GM23338 (cell line): ENCODE measurements at regions not wholly inside any gene's neighbourhood (a gene's known extent, or its start where the extent isn't known, plus 50 kb on each side); places are given as distances from the start of the nearest gene placed in this dataset.

Experiments used
- ATAC-seq: fragments of 200-7000 bp; cut with Tn5 transposase; 3 replicates; pipeline ENCODE4 v1.9.1; 2020
- DNase-seq: peaks from one replicate; pipeline ENCODE4 v3.0.0-alpha.2; 2015; ENCODE audit warnings: low spot score
- H2AFZ ChIP-seq: fragments of 200-600 bp; sonication (generic); 2 replicates; pipeline ENCODE4 v1.8.0; 2016; ENCODE audit warnings: antibody characterized with exemption, mild to moderate bottlenecking, moderate library complexity
- H3F3A ChIP-seq: fragments of 200-600 bp; sonication (generic); replicated peaks from 2 replicates; pipeline ENCODE4 v1.8.0; 2017; ENCODE audit warnings: antibody characterized with exemption, mixed run types, low read depth
- H3K27ac ChIP-seq: fragments of 200-600 bp; sonication (generic); 2 replicates; pipeline ENCODE4 v1.6.1; 2016; ENCODE audit warnings: low read depth
- H3K27me3 ChIP-seq: fragments of 200-600 bp; sonication (generic); 2 replicates; pipeline ENCODE4 v1.8.0; 2016; ENCODE audit warnings: mild to moderate bottlenecking, mixed run types, moderate library complexity; ENCODE audit not compliant: insufficient read depth
- H3K36me3 ChIP-seq: fragments of 200-600 bp; sonication (generic); 2 replicates; pipeline ENCODE4 v1.8.0; 2016; ENCODE audit warnings: mild to moderate bottlenecking; ENCODE audit not compliant: insufficient read depth
- H3K4me1 ChIP-seq: fragments of 200-600 bp; sonication (generic); 2 replicates; pipeline ENCODE4 v1.8.0; 2016; ENCODE audit warnings: mild to moderate bottlenecking, moderate library complexity; ENCODE audit not compliant: insufficient read depth
- H3K4me2 ChIP-seq: fragments of 200-600 bp; sonication (generic); 2 replicates; pipeline ENCODE4 v1.7.1; 2017; ENCODE audit warnings: mixed run types
- H3K4me3 ChIP-seq: fragments of 200-600 bp; sonication (generic); 2 replicates; pipeline ENCODE4 v1.6.1; 2016; ENCODE audit warnings: mixed run types
- H3K79me2 ChIP-seq: fragments of 200-600 bp; sonication (generic); replicated peaks from 2 replicates; pipeline ENCODE4 v1.8.0; 2017; ENCODE audit warnings: mild to moderate bottlenecking; ENCODE audit not compliant: insufficient read depth
- H3K9me2 ChIP-seq: fragments of 200-600 bp; sonication (generic); 2 replicates; pipeline ENCODE4 v1.8.0; 2017; ENCODE audit not compliant: insufficient read depth
- H4K20me1 ChIP-seq: fragments of 200-600 bp; sonication (generic); replicated peaks from 2 replicates; pipeline ENCODE4 v1.8.0; 2017; ENCODE audit warnings: mild to moderate bottlenecking; ENCODE audit not compliant: insufficient read depth
- H3K27ac Mint-ChIP-seq: 2 replicates; pipeline ENCODE4 v1.8.0; 2020; ENCODE audit warnings: inconsistent platforms, mild to moderate bottlenecking, moderate library complexity, mixed read lengths
- H3K27me3 Mint-ChIP-seq: 3 replicates; pipeline ENCODE4 v1.8.0; 2022; ENCODE audit warnings: low read depth, mild to moderate bottlenecking, moderate library complexity, mixed read lengths, inconsistent platforms; ENCODE audit not compliant: insufficient read depth, poor library complexity
- H3K36me3 Mint-ChIP-seq: 3 replicates; pipeline ENCODE4 v1.8.0; 2021; ENCODE audit warnings: low read depth, mild to moderate bottlenecking, inconsistent platforms, moderate library complexity, mixed read lengths
- H3K4me1 Mint-ChIP-seq: 3 replicates; pipeline ENCODE4 v1.8.0; 2020; ENCODE audit warnings: mild to moderate bottlenecking, inconsistent platforms, mixed read lengths
- H3K4me3 Mint-ChIP-seq: 3 replicates; pipeline ENCODE4 v1.8.0; 2021; ENCODE audit warnings: moderate library complexity, mild to moderate bottlenecking, inconsistent platforms, mixed read lengths
- H3K9me3 Mint-ChIP-seq: 3 replicates; pipeline ENCODE4 v1.8.0; 2020; ENCODE audit warnings: moderate library complexity, mild to moderate bottlenecking, inconsistent platforms, mixed read lengths
- CREB1 ChIP-seq: fragments of 250-450 bp; sonication (Bioruptor Pico); IDR thresholded peaks from 2 replicates; pipeline ENCODE4 v1.5.0; 2020; ENCODE audit warnings: low read depth, mild to moderate bottlenecking, moderate library complexity
- CTCF ChIP-seq, 2 experiments: fragments of 200-600 bp in 1 of 2; sonication (generic) in 1 of 2; conservative IDR thresholded peaks; 2 replicates each; pipeline versions ENCODE4 v1.5.1 to v1.6.1; 2016 to 2017; ENCODE audit warnings: antibody characterized with exemption in 2 of 2, low read depth in 2 of 2, mild to moderate bottlenecking in 2 of 2, moderate library complexity in 1 of 2
- EZH2 ChIP-seq: fragments of 200-600 bp; sonication (generic); IDR thresholded peaks from one replicate; pipeline ENCODE4 v1.8.0; 2017; ENCODE audit warnings: antibody characterized with exemption, mild to moderate bottlenecking, low read depth; ENCODE audit not compliant: unreplicated experiment
- EZH2phosphoT487 ChIP-seq: fragments of 200-600 bp; sonication (generic); IDR thresholded peaks from one replicate; pipeline ENCODE4 v1.8.1; 2018; ENCODE audit warnings: antibody characterized with exemption; ENCODE audit not compliant: unreplicated experiment
- JUNB ChIP-seq: IDR thresholded peaks from one replicate; pipeline ENCODE4 v1.6.1; 2016; ENCODE audit warnings: antibody characterized with exemption; ENCODE audit not compliant: unreplicated experiment
- NANOG ChIP-seq: IDR thresholded peaks from 2 replicates; pipeline ENCODE4 v1.6.1; 2016; ENCODE audit warnings: antibody characterized with exemption, borderline replicate concordance
- POLR2AphosphoS5 ChIP-seq: IDR thresholded peaks from 2 replicates; pipeline ENCODE4 v1.6.1; 2016; ENCODE audit warnings: antibody characterized with exemption, low read depth
- REST ChIP-seq: IDR thresholded peaks from one replicate; pipeline ENCODE4 v1.6.1; 2018; ENCODE audit warnings: antibody characterized with exemption; ENCODE audit not compliant: unreplicated experiment
- STAT1 ChIP-seq: IDR thresholded peaks from one replicate; pipeline ENCODE4 v1.6.1; 2016; ENCODE audit warnings: antibody characterized with exemption; ENCODE audit not compliant: unreplicated experiment
- ZNF114 ChIP-seq: fragments of 250-450 bp; sonication (Bioruptor Pico); IDR thresholded peaks from 2 replicates; pipeline ENCODE4 v1.5.0; 2020; ENCODE audit warnings: mild to moderate bottlenecking, moderate library complexity
- ZNF331 ChIP-seq: fragments of 250-450 bp; sonication (Bioruptor Pico); IDR thresholded peaks from 2 replicates; pipeline ENCODE4 v1.5.0; 2020; ENCODE audit warnings: low read depth, mild to moderate bottlenecking, moderate library complexity
- TF ChIP-seq, protein P1 (sequence below): fragments of 250-450 bp; sonication (Bioruptor Pico); IDR thresholded peaks from 2 replicates; pipeline ENCODE4 v1.5.0; 2020; ENCODE audit warnings: mild to moderate bottlenecking, moderate library complexity
- TF ChIP-seq, protein P2 (sequence below): IDR thresholded peaks from 2 replicates; pipeline ENCODE4 v1.6.1; 2016; ENCODE audit warnings: antibody characterized with exemption

DNA sequence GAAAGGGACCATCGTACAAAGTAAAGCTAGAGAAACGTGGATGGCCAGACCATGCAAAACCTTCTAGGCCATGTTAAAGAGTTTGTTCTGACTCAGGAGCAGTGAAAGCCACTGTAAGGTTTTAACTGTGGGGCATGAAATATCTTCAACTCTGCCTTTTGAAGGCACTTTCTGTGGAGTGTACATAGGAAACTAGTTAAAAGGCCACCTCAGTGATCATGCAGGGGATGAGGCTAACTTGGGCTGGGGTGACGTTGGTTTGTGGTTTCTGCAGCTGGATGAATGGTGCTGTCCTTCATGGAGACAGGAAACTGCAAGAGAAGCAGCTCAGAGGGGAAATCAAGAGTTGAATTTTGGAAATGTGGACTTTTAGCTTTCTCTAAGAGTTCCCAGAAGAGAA is 190.7 kb downstream of the CDCA7 start (continued):
- TF ChIP-seq, protein P1, sequence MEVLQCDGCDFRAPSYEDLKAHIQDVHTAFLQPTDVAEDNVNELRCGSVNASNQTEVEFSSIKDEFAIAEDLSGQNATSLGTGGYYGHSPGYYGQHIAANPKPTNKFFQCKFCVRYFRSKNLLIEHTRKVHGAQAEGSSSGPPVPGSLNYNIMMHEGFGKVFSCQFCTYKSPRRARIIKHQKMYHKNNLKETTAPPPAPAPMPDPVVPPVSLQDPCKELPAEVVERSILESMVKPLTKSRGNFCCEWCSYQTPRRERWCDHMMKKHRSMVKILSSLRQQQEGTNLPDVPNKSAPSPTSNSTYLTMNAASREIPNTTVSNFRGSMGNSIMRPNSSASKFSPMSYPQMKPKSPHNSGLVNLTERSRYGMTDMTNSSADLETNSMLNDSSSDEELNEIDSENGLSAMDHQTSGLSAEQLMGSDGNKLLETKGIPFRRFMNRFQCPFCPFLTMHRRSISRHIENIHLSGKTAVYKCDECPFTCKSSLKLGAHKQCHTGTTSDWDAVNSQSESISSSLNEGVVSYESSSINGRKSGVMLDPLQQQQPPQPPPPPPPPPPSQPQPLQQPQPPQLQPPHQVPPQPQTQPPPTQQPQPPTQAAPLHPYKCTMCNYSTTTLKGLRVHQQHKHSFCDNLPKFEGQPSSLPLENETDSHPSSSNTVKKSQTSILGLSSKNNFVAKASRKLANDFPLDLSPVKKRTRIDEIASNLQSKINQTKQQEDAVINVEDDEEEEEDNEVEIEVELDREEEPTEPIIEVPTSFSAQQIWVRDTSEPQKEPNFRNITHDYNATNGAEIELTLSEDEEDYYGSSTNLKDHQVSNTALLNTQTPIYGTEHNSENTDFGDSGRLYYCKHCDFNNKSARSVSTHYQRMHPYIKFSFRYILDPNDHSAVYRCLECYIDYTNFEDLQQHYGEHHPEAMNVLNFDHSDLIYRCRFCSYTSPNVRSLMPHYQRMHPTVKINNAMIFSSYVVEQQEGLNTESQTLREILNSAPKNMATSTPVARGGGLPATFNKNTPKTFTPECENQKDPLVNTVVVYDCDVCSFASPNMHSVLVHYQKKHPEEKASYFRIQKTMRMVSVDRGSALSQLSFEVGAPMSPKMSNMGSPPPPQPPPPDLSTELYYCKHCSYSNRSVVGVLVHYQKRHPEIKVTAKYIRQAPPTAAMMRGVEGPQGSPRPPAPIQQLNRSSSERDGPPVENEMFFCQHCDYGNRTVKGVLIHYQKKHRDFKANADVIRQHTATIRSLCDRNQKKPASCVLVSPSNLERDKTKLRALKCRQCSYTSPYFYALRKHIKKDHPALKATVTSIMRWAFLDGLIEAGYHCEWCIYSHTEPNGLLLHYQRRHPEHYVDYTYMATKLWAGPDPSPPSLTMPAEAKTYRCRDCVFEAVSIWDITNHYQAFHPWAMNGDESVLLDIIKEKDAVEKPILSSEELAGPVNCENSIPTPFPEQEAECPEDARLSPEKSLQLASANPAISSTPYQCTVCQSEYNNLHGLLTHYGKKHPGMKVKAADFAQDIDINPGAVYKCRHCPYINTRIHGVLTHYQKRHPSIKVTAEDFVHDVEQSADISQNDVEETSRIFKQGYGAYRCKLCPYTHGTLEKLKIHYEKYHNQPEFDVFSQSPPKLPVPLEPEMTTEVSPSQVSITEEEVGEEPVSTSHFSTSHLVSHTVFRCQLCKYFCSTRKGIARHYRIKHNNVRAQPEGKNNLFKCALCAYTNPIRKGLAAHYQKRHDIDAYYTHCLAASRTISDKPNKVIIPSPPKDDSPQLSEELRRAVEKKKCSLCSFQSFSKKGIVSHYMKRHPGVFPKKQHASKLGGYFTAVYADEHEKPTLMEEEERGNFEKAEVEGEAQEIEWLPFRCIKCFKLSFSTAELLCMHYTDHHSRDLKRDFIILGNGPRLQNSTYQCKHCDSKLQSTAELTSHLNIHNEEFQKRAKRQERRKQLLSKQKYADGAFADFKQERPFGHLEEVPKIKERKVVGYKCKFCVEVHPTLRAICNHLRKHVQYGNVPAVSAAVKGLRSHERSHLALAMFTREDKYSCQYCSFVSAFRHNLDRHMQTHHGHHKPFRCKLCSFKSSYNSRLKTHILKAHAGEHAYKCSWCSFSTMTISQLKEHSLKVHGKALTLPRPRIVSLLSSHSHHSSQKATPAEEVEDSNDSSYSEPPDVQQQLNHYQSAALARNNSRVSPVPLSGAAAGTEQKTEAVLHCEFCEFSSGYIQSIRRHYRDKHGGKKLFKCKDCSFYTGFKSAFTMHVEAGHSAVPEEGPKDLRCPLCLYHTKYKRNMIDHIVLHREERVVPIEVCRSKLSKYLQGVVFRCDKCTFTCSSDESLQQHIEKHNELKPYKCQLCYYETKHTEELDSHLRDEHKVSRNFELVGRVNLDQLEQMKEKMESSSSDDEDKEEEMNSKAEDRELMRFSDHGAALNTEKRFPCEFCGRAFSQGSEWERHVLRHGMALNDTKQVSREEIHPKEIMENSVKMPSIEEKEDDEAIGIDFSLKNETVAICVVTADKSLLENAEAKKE (CRISPR knock-in tag) = no peak
- TF ChIP-seq EZH2 (no peak), EZH2phosphoT487 (no peak), ZNF114 (CRISPR knock-in tag) (no peak), JUNB (no peak), NANOG (no peak), POLR2AphosphoS5 (no peak), CREB1 (CRISPR knock-in tag) (no peak)
- TF ChIP-seq, protein P2, sequence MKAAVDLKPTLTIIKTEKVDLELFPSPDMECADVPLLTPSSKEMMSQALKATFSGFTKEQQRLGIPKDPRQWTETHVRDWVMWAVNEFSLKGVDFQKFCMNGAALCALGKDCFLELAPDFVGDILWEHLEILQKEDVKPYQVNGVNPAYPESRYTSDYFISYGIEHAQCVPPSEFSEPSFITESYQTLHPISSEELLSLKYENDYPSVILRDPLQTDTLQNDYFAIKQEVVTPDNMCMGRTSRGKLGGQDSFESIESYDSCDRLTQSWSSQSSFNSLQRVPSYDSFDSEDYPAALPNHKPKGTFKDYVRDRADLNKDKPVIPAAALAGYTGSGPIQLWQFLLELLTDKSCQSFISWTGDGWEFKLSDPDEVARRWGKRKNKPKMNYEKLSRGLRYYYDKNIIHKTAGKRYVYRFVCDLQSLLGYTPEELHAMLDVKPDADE = no peak

DNA sequence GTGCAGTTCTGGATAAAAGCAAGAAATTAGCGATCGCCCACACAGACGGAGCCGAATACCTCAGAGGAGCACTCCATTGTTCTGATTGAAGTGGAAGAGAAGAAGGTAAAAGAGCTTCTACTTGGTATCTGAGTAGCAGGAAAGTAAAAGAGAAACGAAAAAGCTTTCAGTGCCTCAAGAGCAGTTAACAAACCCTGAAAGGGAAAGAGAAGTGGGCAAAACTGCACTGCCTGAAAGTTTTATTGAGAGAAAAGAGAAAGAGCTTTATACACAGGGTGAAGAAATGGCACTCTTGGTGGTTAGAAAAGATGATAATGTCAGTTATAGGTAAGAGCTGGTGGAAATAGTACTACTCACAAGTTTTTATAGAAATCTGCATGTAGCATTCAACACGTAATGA is 192.8 kb downstream of the CDCA7 start:
- H3K4me2 ChIP-seq = no peak overlapping the region
- DNase-seq (no peak), ATAC-seq (no peak)
- H3K9me2 ChIP-seq = peaks cover 9% of the 10 kb centered on the region; the same call in 1 of the 2 replicates
- 0 out of 2 replicates have a peak, but pooled peaks cover 8% of the 10 kb centered on the region for H4K20me1 ChIP-seq
- H3F3A ChIP-seq = no peaks in the 10 kb centered on the region
- H3K27ac ChIP-seq = no peak overlapping the region; the same call in 1 of the 2 replicates
- no peak overlapping the region for H2AFZ ChIP-seq
- peaks cover 11% of the 10 kb centered on the region; the same call in 1 of the 2 replicates for H3K4me1 ChIP-seq
- H3K27me3 Mint-ChIP-seq = no peaks in the 10 kb centered on the region
- H3K27ac Mint-ChIP-seq = no peak overlapping the region
- H3K79me2 ChIP-seq = peaks cover 5% of the 10 kb centered on the region
- peaks cover 14% of the 10 kb centered on the region; the same call in 2 of the 3 replicates for H3K36me3 Mint-ChIP-seq
- H3K4me1 Mint-ChIP-seq = peaks cover 9% of the 10 kb centered on the region
- H3K9me3 Mint-ChIP-seq = peaks cover 11% of the 10 kb centered on the region; the same call in 2 of the 3 replicates
- H3K4me3 Mint-ChIP-seq = no peak overlapping the region
- no peaks in the 10 kb centered on the region for H3K27me3 ChIP-seq
- H3K36me3 ChIP-seq = no peaks in the 10 kb centered on the region
- no peak overlapping the region for H3K4me3 ChIP-seq
- no peak for TF ChIP-seq NANOG
- TF ChIP-seq CTCF (conservative IDR thresholded peaks at IDR 0.05; ENCODE audit: low read depth in 2 of 2) = no peak
- TF ChIP-seq EZH2 = no peak
- TF ChIP-seq REST = no peak
- no peak for TF ChIP-seq STAT1
- TF ChIP-seq POLR2AphosphoS5 = no peak
- TF ChIP-seq CREB1 (CRISPR knock-in tag) = no peak
- TF ChIP-seq ZNF331 (CRISPR knock-in tag) = no peak
